PC-9 (cell line): ENCODE measurements at regions not wholly inside any gene's neighbourhood (a gene's known extent, or its start where the extent isn't known, plus 50 kb on each side); places are given as distances from the start of the nearest gene placed in this dataset.

Experiments
- BruUV-seq: library from RNA; stranded (reverse); fragments of 400-500 nt; replicated peaks from 2 replicates; lab custom pipeline; 2021; lab: Mats Ljungman, UMichigan
- CTCF ChIA-PET: fragments of 300-600 bp; sonication (Branson Sonifier 250); formaldehyde crosslinking; loops from one replicate; lab custom pipeline; 2022; ENCODE audit warnings: antibody characterized with exemption; lab: Charles Lee
- POLR2A ChIA-PET: fragments of 300-600 bp; sonication (Branson Sonifier 250); formaldehyde crosslinking; loops from one replicate; lab custom pipeline; 2022; ENCODE audit warnings: antibody characterized with exemption; ENCODE audit not compliant: unreplicated experiment; lab: Charles Lee
- DNase-seq, 2 experiments: peaks; one replicate each; pipeline versions ENCODE4 v3.0.0 to v3.0.0-alpha.2; 2015 to 2022; ENCODE audit warnings: mixed read lengths in 1 of 2
- H2AFZ ChIP-seq: fragments of 200-600 bp; sonication (generic); 2 replicates; pipeline ENCODE4 v1.8.1; 2017; ENCODE audit warnings: antibody characterized with exemption
- H3F3A ChIP-seq: fragments of 200-600 bp; sonication (generic); 2 replicates; pipeline ENCODE4 v1.8.1; 2017; ENCODE audit warnings: antibody characterized with exemption, mild to moderate bottlenecking, low read depth; ENCODE audit not compliant: insufficient read depth
- H3K27ac ChIP-seq: fragments of 200-600 bp; sonication (generic); 2 replicates; pipeline ENCODE4 v1.6.1; 2016; ENCODE audit warnings: mixed run types
- H3K27me3 ChIP-seq: fragments of 200-600 bp; sonication (generic); 2 replicates; pipeline ENCODE4 v1.6.1; 2016; ENCODE audit warnings: low read depth, mixed run types; ENCODE audit not compliant: insufficient read depth
- H3K36me3 ChIP-seq: fragments of 200-600 bp; sonication (generic); 2 replicates; pipeline ENCODE4 v1.6.1; 2016; ENCODE audit warnings: low read depth, mixed run types
- H3K4me1 ChIP-seq: fragments of 200-600 bp; sonication (generic); replicated peaks from 2 replicates; pipeline ENCODE4 v1.6.1; 2016; ENCODE audit warnings: mixed run types; ENCODE audit not compliant: insufficient read depth
- H3K4me2 ChIP-seq: fragments of 200-600 bp; sonication (generic); 2 replicates; pipeline ENCODE4 v1.6.1; 2017; ENCODE audit warnings: mixed run types
- H3K4me3 ChIP-seq: fragments of 200-600 bp; sonication (generic); 2 replicates; pipeline ENCODE4 v1.6.1; 2016; ENCODE audit warnings: mixed run types
- H3K79me2 ChIP-seq: fragments of 200-600 bp; sonication (generic); 2 replicates; pipeline ENCODE4 v1.6.1; 2017; ENCODE audit warnings: low read depth, mixed run types
- H3K9me2 ChIP-seq: fragments of 200-600 bp; sonication (generic); 2 replicates; pipeline ENCODE4 v1.8.1; 2017; ENCODE audit warnings: mild to moderate bottlenecking; ENCODE audit not compliant: insufficient read depth
- H3K9me3 ChIP-seq: fragments of 200-600 bp; sonication (generic); 2 replicates; pipeline ENCODE4 v1.8.1; 2016; ENCODE audit warnings: low read depth; ENCODE audit not compliant: insufficient read depth
- H4K20me1 ChIP-seq: fragments of 200-600 bp; sonication (generic); 2 replicates; pipeline ENCODE4 v1.8.1; 2017; ENCODE audit not compliant: insufficient read depth
- CTCF ChIP-seq: fragments of 200-600 bp; sonication (generic); conservative IDR thresholded peaks from 2 replicates; pipeline ENCODE4 v1.6.1; 2017; ENCODE audit warnings: mixed run types, antibody characterized with exemption, mild to moderate bottlenecking, moderate library complexity
- EZH2 ChIP-seq: fragments of 200-600 bp; sonication (generic); IDR thresholded peaks from 2 replicates; pipeline ENCODE4 v1.8.0; 2017; ENCODE audit warnings: antibody characterized with exemption, low read depth
- intact Hi-C: fragments of 100-400 bp; cut with micrococcal nuclease; formaldehyde crosslinking; loops from one replicate; pipeline ENCODE4 v1.10.0; 2022; ENCODE audit not compliant: unreplicated experiment

GRCh38 chr7:156402255-156402654, 238.3 kb upstream of the RNF32 start:
- Histone ChIP-seq H3K79me2 (no peaks in the 10 kb centered on the region), H3K4me3 (no peak overlapping the region), H2AFZ (no peak overlapping the region), H3K27ac (no peak overlapping the region), H3K9me2 (no peaks in the 10 kb centered on the region), H3K36me3 (no peaks in the 10 kb centered on the region), H3K27me3 (peaks cover 79% of the 10 kb centered on the region), H3K4me2 (no peak overlapping the region), H3F3A (no peaks in the 10 kb centered on the region), H3K4me1 (no peaks in the 10 kb centered on the region), H3K9me3 (peaks cover 3% of the 10 kb centered on the region; the same call in 1 of the 2 replicates), H4K20me1 (no peaks in the 10 kb centered on the region)
- intact Hi-C loops = no loop called here
- ChIA-PET CTCF (no interaction called here), POLR2A (no interaction called here)
- BruUV-seq = no TSS peak
- TF ChIP-seq CTCF (no peak), EZH2 (no peak)
- no peak for DNase-seq

- peaks cover 3% of the 10 kb centered on the region; the same call in 1 of the 2 replicates for H3K9me3 ChIP-seq
- BruUV-seq = no TSS peak
- TF ChIP-seq EZH2 (no peak), CTCF (no peak)
- H3K9me2 ChIP-seq = no peaks in the 10 kb centered on the region
- peaks cover 86% of the 10 kb centered on the region for H3K27me3 ChIP-seq
- H3K4me2 ChIP-seq = no peak overlapping the region
- no peak for DNase-seq
- no peaks in the 10 kb centered on the region for H4K20me1 ChIP-seq
- no peak overlapping the region for H3K4me3 ChIP-seq
- intact Hi-C loops = no loop called here
- H2AFZ ChIP-seq = no peak overlapping the region
- no peaks in the 10 kb centered on the region for H3K36me3 ChIP-seq
- ChIA-PET CTCF (no interaction called here), POLR2A (no interaction called here)
- H3F3A ChIP-seq = no peaks in the 10 kb centered on the region
- no peak overlapping the region for H3K27ac ChIP-seq
- no peaks in the 10 kb centered on the region for H3K79me2 ChIP-seq
- H3K4me1 ChIP-seq = no peaks in the 10 kb centered on the region
Measured at GRCh38 chr7:156401617-156402016, 239.0 kb upstream of the RNF32 start.

- intact Hi-C loops = no loop called here
- no peak for DNase-seq
- no peaks in the 10 kb centered on the region for H3K36me3 ChIP-seq
- H3K27ac ChIP-seq = no peak overlapping the region
- no peaks in the 10 kb centered on the region for H4K20me1 ChIP-seq
- H3K9me2 ChIP-seq = no peaks in the 10 kb centered on the region
- no peaks in the 10 kb centered on the region for H3K4me1 ChIP-seq
- H2AFZ ChIP-seq = no peak overlapping the region
- peaks cover 3% of the 10 kb centered on the region; the same call in 1 of the 2 replicates for H3K9me3 ChIP-seq
- no peak for TF ChIP-seq CTCF
- TF ChIP-seq EZH2 = no peak
- POLR2A ChIA-PET = no interaction called here
- no TSS peak for BruUV-seq
- H3F3A ChIP-seq = no peaks in the 10 kb centered on the region
- CTCF ChIA-PET = no interaction called here
- no peaks in the 10 kb centered on the region for H3K79me2 ChIP-seq
- H3K4me3 ChIP-seq = no peak overlapping the region
- peaks cover 99% of the 10 kb centered on the region for H3K27me3 ChIP-seq
- no peak overlapping the region for H3K4me2 ChIP-seq
Measured at GRCh38 chr7:156400046-156400445, 240.5 kb upstream of the RNF32 start.
